Activated B cell treated with CpG ODN at 0.5 μM for 24 hours (primary cell): ENCODE measurements at regions not wholly inside any gene's neighbourhood (a gene's known extent, or its start where the extent isn't known, plus 50 kb on each side); places are given as distances from the start of the nearest gene placed in this dataset.

Source experiments
- ATAC-seq: fragments of 200-7000 bp; cut with Tn5 transposase; one replicate; pipeline ENCODE4 v1.10.0; 2021; ENCODE audit warnings: low read depth, mild to moderate bottlenecking, moderate library complexity
- CTCF ChIA-PET: fragments of 350-600 bp; sonication (Branson Sonifier 250); formaldehyde crosslinking; loops from one replicate; lab custom pipeline; 2021; ENCODE audit warnings: antibody characterized with exemption; lab: Charles Lee
- POLR2A ChIA-PET: fragments of 350-600 bp; sonication (Branson Sonifier 250); formaldehyde crosslinking; loops from one replicate; lab custom pipeline; 2021; ENCODE audit warnings: antibody characterized with exemption; lab: Charles Lee
- DNase-seq: peaks from one replicate; pipeline ENCODE4 v3.0.0; 2022
- H3K27ac Mint-ChIP-seq: one replicate; pipeline ENCODE4 v1.8.0; 2020; ENCODE audit warnings: mixed read lengths
- H3K27me3 Mint-ChIP-seq: one replicate; pipeline ENCODE4 v1.8.0; 2021; ENCODE audit warnings: mixed read lengths
- H3K36me3 Mint-ChIP-seq: one replicate; pipeline ENCODE4 v1.8.0; 2021; ENCODE audit warnings: low read depth, mixed read lengths
- H3K4me1 Mint-ChIP-seq: one replicate; pipeline ENCODE4 v1.8.0; 2021; ENCODE audit warnings: mixed read lengths
- H3K4me3 Mint-ChIP-seq: one replicate; pipeline ENCODE4 v1.8.0; 2020; ENCODE audit warnings: mild to moderate bottlenecking, mixed read lengths
- H3K9me3 Mint-ChIP-seq: one replicate; pipeline ENCODE4 v1.8.0; 2020; ENCODE audit warnings: mixed read lengths
- CTCF ChIP-seq: fragments of 200-600 bp; IDR thresholded peaks from one replicate; pipeline ENCODE4 v1.8.0; 2022; ENCODE audit warnings: antibody characterized with exemption, mild to moderate bottlenecking
- intact Hi-C: fragments of 100-400 bp; cut with micrococcal nuclease; formaldehyde crosslinking; loops from one replicate; pipeline ENCODE4 v1.15.1; 2024

- Mint-ChIP-seq H3K4me1 (no peaks in the 10 kb centered on the region), H3K27ac (no peak overlapping the region), H3K9me3 (peaks cover 25% of the 10 kb centered on the region), H3K27me3 (no peaks in the 10 kb centered on the region), H3K4me3 (no peak overlapping the region), H3K36me3 (no peaks in the 10 kb centered on the region)
- ChIA-PET POLR2A (no interaction called here), CTCF (no interaction called here)
- ATAC-seq, result no peak
- no peak for DNase-seq
- intact Hi-C loops, result no loop called here
- TF ChIP-seq CTCF, result no peak
Observed at GRCh38 chr12:58519839-58520238, 400.5 kb downstream of the LRIG3 start.

GRCh38 chr12:58521152-58521551, 399.2 kb downstream of the LRIG3 start:
- TF ChIP-seq CTCF, result no peak
- peaks cover 22% of the 10 kb centered on the region for H3K9me3 Mint-ChIP-seq
- no peaks in the 10 kb centered on the region for H3K36me3 Mint-ChIP-seq
- DNase-seq (no peak), ATAC-seq (no peak)
- H3K4me3 Mint-ChIP-seq, result no peak overlapping the region
- intact Hi-C loops, result no loop called here
- H3K27ac Mint-ChIP-seq, result no peak overlapping the region
- no peaks in the 10 kb centered on the region for H3K4me1 Mint-ChIP-seq
- no peaks in the 10 kb centered on the region for H3K27me3 Mint-ChIP-seq
- POLR2A ChIA-PET, result no interaction called here
- CTCF ChIA-PET, result no interaction called here

GRCh38 chr12:58521796-58522195, 398.5 kb downstream of the LRIG3 start:
- Mint-ChIP-seq H3K27me3 (no peaks in the 10 kb centered on the region), H3K36me3 (no peaks in the 10 kb centered on the region), H3K9me3 (peaks cover 21% of the 10 kb centered on the region), H3K4me3 (no peak overlapping the region), H3K4me1 (no peaks in the 10 kb centered on the region), H3K27ac (no peak overlapping the region)
- CTCF ChIA-PET, result no interaction called here
- no peak for ATAC-seq
- no peak for TF ChIP-seq CTCF
- POLR2A ChIA-PET, result no interaction called here
- intact Hi-C loops, result no loop called here
- DNase-seq, result no peak

- CTCF ChIA-PET, result no interaction called here
- Mint-ChIP-seq H3K9me3 (peaks cover 11% of the 10 kb centered on the region), H3K4me1 (no peaks in the 10 kb centered on the region)
Observed at GRCh38 chr12:58523360-58523759, 396.9 kb downstream of the LRIG3 start.

GRCh38 chr12:58528271-58528670, 392.0 kb downstream of the LRIG3 start:
- intact Hi-C loops, result no loop called here
- H3K4me1 Mint-ChIP-seq, result no peaks in the 10 kb centered on the region
- no peak for TF ChIP-seq CTCF
- H3K27ac Mint-ChIP-seq, result no peak overlapping the region
- no peaks in the 10 kb centered on the region for H3K27me3 Mint-ChIP-seq
- no peaks in the 10 kb centered on the region for H3K36me3 Mint-ChIP-seq
- no peaks in the 10 kb centered on the region for H3K9me3 Mint-ChIP-seq
- no peak overlapping the region for H3K4me3 Mint-ChIP-seq
- CTCF ChIA-PET, result no interaction called here
- DNase-seq (no peak), ATAC-seq (no peak)
- POLR2A ChIA-PET, result no interaction called here

More at GRCh38 chr12:58523360-58523759, 396.9 kb downstream of the LRIG3 start:
- H3K36me3 Mint-ChIP-seq, result no peaks in the 10 kb centered on the region
- H3K4me3 Mint-ChIP-seq, result no peak overlapping the region
- no peak for TF ChIP-seq CTCF
- ATAC-seq, result no peak
- DNase-seq, result no peak
- H3K27ac Mint-ChIP-seq, result no peak overlapping the region
- no peaks in the 10 kb centered on the region for H3K27me3 Mint-ChIP-seq
- intact Hi-C loops, result no loop called here
- POLR2A ChIA-PET, result no interaction called here
